ENCODE measurements at regions not wholly inside any gene's neighbourhood (a gene's known extent, or its start where the extent isn't known, plus 50 kb on each side); places are given as distances from the start of the nearest gene placed in this dataset.

GRCh38 chr5:158236511-158237335 lies 377.8 kb upstream of the CLINT1 start:
- TF ChIP-seq EZH2 (IDR thresholded peaks at IDR 0.05; ENCODE audit: insufficient read depth, poor library complexity, severe bottlenecking) (no peak), EZH2phosphoT487 (IDR thresholded peaks at IDR 0.05; ENCODE audit: insufficient read depth, low read depth) (no peak)

Measured in GM23248 (cell line).